GM21526 (cell line): ENCODE measurements at regions not wholly inside any gene's neighbourhood (a gene's known extent, or its start where the extent isn't known, plus 50 kb on each side); places are given as distances from the start of the nearest gene placed in this dataset.

Experiments used
- ATAC-seq: cut with Tn5 transposase; IDR thresholded peaks from one replicate; pipeline ENCODE4 v1.9.1; 2021; ENCODE audit warnings: moderate library complexity; ENCODE audit not compliant: unreplicated experiment, low FRiP score

GRCh38 chr10:128221117-128221516, 94.9 kb upstream of the MKI67 start:
- ATAC-seq: no peak

GRCh38 chr10:128221807-128222206, 95.6 kb upstream of the MKI67 start:
- ATAC-seq: no peak

- no peak for ATAC-seq
These were observed 96.2 kb upstream of the MKI67 start for GRCh38 chr10:128222332-128222849.

- ATAC-seq: no peak
These were observed 104.2 kb upstream of the MKI67 start for GRCh38 chr10:128230401-128230800.

DNA sequence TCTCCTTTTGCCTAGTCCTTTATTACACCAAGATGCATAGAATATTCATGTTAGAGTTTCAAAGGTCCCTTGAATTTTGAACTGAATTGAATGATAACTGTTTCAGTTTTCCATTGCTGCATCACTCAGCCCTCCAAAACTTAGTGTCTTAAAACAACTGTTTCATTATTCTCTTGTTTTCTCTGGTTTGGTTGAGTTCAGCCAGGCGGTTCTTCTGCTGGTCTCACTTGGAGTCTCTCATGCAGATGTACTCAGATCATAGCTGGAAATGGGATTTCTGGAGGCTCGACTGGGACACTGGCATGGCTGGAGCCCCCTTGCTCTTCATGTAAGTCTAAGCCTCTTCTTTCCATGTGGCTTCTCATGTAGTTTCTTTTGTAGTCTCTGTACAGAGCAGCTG, 107.2 kb upstream of the MKI67 start:
- no peak for ATAC-seq

DNA sequence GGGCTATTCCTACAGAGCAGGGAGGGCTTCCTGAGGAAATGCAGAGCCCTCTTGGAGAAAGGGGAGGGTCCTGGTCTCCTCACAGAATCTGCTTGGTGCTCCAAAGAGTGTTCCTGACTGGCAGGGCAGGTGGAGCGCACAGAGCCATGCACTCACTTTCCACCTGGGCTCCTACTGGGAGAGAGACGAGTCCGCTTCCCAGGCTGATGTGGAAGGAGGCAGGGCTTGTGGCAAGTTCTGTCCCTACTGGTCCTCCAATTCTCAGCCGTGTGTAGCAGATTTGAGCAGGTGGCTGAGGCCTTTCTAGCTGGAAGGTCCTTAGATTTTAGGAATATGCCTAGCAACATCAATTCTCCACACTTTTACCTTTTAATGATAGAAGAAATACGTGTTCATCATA, 111.5 kb upstream of the MKI67 start:
- ATAC-seq: no peak

- no peak for ATAC-seq
These were observed 114.8 kb upstream of the MKI67 start for GRCh38 chr10:128241023-128241422.

DNA sequence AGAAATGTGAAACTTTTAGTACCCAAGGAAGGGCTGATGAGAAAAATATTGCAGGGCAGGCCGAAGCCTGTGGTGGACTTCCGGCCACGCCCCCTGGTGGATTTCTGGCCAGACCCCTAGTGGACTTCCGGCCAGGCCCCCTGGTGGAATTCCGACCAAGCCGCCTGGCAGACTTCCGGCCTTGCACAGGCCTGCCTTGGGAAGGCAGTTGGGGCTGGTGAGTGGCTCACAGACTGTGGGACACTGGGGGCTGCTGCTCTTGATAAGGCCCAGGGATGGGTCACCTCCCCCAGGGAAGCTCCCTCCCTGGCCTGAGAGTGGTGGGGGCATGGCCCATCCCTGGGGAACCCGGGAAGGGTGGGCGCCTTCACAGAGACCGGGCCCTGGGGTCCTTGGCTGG, 116.4 kb upstream of the MKI67 start:
- ATAC-seq: no peak

DNA sequence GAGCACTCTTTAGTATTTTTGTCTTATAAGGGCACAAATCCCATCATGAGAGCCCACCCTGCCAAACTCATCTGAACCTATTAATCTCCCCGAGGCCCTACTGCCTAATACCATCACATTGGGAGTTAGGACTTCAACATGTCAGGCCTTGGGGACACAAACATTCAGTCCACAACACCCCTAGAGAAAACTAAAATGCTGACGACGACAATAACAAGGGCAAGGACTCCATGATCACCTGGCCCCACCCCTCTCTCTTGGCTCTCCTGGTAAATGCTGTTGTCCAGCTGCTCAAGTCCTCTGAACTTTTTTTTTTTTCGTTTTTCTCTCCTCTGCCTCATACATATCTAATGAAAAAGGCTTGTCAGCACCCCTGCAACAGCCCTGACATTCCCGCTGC, 118.8 kb upstream of the MKI67 start:
- ATAC-seq: no peak

- ATAC-seq: no peak
These were observed 121.4 kb upstream of the MKI67 start for GRCh38 chr10:128247576-128247975.

DNA sequence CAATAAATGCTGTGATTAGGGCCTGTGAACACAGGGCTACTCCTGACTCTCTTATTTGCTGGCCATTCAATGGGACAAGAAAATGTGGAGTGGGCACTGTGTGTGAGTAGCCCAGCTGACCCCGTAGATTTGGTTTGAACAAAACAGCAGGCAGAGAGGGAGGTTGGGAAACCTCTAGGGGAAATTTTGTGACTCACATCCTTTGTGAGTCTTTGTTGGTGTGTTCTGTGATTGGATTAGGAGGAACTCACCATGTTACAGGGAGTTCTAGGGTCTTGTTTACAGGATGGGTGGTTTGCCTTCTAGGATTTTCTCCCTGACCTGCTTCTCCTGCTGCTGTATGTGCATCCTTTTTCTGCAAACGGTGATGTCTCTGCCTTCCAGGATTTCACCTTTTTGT, 128.3 kb upstream of the MKI67 start:
- ATAC-seq: no peak

GRCh38 chr10:128257428-128257827, 131.2 kb upstream of the MKI67 start:
- no peak for ATAC-seq

DNA sequence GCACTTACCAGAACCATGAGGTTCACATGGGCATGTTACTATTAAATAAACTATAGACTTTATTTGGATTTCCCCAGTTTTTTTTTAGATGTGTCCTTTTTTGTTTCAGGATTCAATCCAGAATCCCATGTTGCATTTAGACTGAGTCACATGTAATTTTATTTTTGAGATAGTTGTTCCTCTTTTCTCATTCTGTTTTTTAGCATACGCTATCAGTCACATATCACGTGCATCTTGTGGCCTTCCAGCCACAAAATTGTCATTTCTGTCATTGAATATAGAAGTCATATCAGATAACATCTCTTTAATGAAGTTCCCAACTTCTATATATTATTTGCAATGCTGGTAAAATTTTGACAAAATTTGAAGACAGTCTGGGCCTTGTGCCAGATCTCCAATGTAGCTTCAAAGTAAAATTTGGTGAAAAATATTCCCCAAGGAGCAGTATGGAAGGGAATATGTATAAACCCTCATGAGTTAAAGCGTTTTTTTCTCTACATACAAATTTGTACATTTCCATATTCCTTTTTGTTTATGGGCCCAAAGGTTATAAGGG, 132.3 kb upstream of the MKI67 start:
- no peak for ATAC-seq

DNA sequence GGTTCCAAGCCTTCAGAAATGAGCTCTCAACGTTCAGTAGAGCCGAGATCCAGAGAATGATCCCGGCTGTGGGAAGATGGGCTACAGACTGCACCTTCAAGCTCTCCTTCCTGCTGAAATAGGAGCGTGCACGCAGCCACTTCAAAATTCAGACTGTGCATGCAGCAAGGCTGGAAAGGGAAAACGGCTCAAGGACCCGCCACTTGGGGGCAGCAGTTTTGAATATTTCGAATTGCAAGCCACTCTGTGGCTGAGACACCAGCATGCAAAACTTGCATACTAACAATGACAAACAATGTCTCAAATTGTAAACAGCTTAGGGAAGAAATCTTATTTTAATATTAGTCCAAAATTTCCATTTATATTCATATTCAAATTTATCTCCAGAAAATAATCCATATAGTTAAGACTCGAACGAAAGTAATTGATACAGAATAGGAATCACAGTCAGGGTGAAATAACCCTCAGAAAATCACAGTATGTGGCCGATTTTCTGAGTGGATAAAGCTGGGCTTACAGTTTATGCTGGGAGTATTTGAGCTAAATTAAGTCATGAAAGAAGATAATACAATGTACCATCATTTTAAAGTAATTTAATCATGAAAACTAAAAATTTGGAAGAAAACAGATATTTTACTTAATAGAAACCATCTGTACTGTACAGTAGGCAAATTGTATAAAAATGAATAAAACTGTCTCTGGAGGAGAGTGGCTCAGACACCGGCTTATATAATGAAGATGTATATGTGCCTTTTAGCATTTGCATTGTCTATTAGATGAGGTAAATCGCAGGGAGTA, 137.9 kb upstream of the MKI67 start:
- ATAC-seq: peak; percentile 55

GRCh38 chr10:128265596-128265995, 139.4 kb upstream of the MKI67 start:
- no peak for ATAC-seq

DNA sequence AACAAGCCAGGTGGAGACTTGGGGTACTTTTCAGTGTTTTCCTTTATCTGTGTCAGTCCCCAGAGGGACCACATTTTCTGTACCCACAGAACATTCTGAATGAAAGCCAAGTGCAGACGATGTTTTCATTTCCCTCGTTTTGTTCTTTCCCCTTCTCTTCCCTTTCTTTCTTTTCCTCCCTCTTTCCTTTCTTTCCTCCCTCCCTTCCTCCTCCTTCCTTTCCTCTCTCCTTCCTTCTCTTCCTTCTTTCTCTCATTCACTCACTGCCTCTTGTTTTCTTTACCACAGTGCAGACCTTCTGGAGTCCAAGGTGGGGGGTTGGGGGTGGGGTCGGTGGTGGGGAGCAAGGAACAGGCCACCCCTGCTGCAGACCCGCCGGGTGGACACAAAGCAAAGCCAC, 141.4 kb upstream of the MKI67 start:
- ATAC-seq: no peak

- no peak for ATAC-seq
These were observed 141.9 kb upstream of the MKI67 start for GRCh38 chr10:128268015-128268722.

- ATAC-seq: no peak
These were observed 148.7 kb upstream of the MKI67 start for GRCh38 chr10:128274938-128275337.

DNA sequence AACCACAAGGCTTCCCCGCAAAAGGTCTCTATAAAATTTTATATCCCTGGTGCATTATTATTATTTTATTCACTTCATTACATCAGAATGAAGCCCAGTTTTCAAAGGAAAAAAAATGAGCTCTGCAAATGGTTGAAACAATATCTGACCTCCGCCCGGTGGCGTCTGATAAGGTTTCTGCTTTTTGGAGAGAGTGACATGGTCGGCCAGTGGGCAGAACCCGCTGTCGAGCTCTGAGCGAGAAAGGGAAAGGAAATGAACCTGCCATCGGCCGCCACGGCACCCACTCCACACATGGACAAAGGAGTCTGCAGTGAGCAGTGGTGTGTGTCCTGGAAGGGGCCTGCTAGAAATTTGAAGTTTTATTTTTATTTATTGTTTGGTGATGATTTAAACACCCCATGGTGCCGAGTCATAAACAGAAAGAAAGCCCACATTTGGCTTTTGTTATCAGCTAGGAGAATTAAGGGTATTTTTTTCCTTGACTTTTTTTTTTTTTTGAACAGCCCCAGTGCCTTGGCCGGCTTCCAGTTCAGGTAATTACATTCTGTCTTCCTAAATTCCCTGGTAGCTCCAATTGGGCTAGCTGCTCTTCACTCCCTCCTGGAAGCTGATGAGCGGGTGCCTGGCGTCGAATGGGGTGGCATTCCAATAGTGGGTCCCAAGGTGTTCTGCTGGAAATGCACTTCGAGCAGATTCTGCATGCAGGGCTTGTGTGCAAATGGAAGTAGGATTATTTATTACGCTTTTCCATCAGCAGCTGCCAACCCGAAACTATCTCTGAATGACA, 149.4 kb upstream of the MKI67 start:
- no peak for ATAC-seq

- no peak for ATAC-seq
These were observed 151.1 kb upstream of the MKI67 start for GRCh38 chr10:128277267-128277840.
